ENCODE measurements at regions not wholly inside any gene's neighbourhood (a gene's known extent, or its start where the extent isn't known, plus 50 kb on each side); places are given as distances from the start of the nearest gene placed in this dataset.

GRCh38 chr2:120519469-120519868, 173.5 kb downstream of the INHBB start:
- TF ChIP-seq CTCF (IDR thresholded peaks at IDR 0.05) (no peak), POLR2A (IDR thresholded peaks at IDR 0.05) (no peak)

Data from heart left ventricle (tissue), 13 donors.